CD4-positive, alpha-beta T cell treated with Interferon alpha-2 for 1 hour (primary cell): ENCODE measurements at regions not wholly inside any gene's neighbourhood (a gene's known extent, or its start where the extent isn't known, plus 50 kb on each side); places are given as distances from the start of the nearest gene placed in this dataset.

Experiments used
- DNase-seq, 2 donors: peaks; one replicate each; pipeline ENCODE4 v3.0.0-alpha.2; 2020 to 2022

DNA sequence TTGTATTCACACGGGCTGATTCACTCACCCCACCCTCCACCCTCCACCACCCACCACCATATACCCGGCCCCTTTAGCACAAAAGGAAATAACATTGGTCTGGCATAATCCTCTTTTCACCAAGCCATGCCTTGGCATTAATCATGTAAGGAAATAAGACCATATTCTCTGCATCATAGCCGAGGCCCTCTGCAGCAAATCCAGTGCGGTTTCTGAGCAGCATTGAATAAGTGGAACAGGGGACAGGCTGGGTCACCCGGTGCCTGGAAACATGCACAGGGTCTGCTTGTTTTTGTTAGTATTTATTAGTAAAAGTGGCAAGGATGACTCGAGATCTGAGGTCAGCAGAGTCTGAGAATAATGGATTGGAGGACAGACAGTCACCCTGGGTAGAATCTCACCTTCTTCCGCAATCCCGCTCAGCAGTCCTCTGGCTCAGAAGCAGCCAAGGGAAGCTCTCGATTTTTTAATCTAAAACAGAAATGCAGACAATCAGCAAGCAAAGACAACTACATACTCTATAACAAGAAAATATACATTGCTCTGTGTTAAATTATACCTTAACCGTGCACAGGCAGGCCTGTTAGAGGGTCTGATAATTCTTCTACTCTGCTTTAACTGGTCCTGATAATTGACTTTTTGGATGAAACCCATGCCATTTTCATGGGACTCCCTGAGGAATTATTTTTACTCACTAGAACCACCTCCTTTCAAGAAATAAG is 52.4 kb upstream of the CDC42BPA start:
- no peak for DNase-seq

DNA sequence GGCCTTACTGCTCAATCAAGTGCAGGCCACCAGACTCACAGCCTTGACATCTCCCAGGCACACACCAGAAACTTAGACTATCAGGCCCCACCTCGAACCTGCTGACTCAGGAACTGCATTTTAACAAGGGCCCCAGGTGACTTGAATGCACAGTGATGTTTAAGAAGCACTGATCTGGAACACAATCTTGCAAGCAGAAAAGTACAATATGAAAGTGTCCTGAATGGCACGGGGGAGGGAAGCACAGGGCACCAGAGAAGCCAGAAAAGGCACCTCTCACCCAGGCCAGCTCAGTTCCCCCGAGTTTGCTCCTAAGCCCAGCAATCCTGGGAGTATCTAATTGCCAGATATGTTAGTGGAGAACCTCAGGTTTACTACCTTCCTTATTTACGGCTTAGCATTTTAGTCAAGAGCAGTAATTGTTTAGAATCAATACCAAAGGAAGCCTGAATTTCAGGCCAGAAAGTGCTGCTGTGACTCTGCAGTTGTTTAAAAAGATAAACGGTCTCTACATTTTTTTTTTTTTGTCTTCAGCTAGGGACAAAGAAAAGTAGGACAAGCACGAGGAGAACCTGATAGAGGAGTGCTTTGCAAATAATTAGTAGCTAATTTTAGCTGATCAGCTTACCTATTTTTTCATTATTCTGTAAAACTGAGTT is 50.9 kb upstream of the CDC42BPA start:
- no peak for DNase-seq
